ENCODE measurements at regions not wholly inside any gene's neighbourhood (a gene's known extent, or its start where the extent isn't known, plus 50 kb on each side); places are given as distances from the start of the nearest gene placed in this dataset.
"Not testable (repeated sequence)": the region's sequence is repeated elsewhere in the genome, so short reads cannot be mapped to it uniquely, and the experiment has no call there.

GRCh38 chr3:194262925-194263305, 88.2 kb downstream of the CPN2 start:
- peaks cover 0 to 5% of the 10 kb centered on the region in 2 donors for H3K36me3 Mint-ChIP-seq
- no peak for TF ChIP-seq CTCF (IDR thresholded peaks at IDR 0.05)
- H3K27ac ChIP-seq (ENCODE audit: low read depth in 1 of 2, low read length in 2 of 2), result no peak overlapping the region
- H3K79me2 ChIP-seq (ENCODE audit: insufficient read depth, low read length), result no peaks in the 10 kb centered on the region
- peaks cover 0 to 3% of the 10 kb centered on the region in 2 donors for H3K9me3 ChIP-seq (replicated peaks in 1 of 2; ENCODE audit: control insufficient read depth in 1 of 2, insufficient read depth in 1 of 2, low read length in 2 of 2)
- intact Hi-C loops (cut with micrococcal nuclease), result no loop called here
- no peak overlapping the region for H2AFZ ChIP-seq (ENCODE audit: insufficient read depth, low read depth, low read length, poor library complexity, severe bottlenecking)
- no peaks in the 10 kb centered on the region for H4K20me1 ChIP-seq (ENCODE audit: insufficient read depth, low read length)
- 96% methylated on average over 4 of the region's 5 CpGs for WGBS (ENCODE audit: insufficient coverage)
- H3K4me3 ChIP-seq (replicated peaks in 1 of 3; ENCODE audit: low read depth in 2 of 3, low read length in 3 of 3), result no peak overlapping the region
- DNase-seq, result no peak
- peaks cover 8 to 13% of the 10 kb centered on the region in 2 donors for H3K4me1 ChIP-seq (ENCODE audit: control insufficient read depth in 1 of 2, insufficient read depth in 2 of 2, low read length in 2 of 2)
- H3K27me3 ChIP-seq (ENCODE audit: control insufficient read depth in 2 of 2, insufficient read depth in 2 of 2, low read length in 2 of 2), result peaks cover 0 to 2% of the 10 kb centered on the region in 2 donors
- no peak overlapping the region for H3K9ac ChIP-seq (ENCODE audit: insufficient read depth, low read length, poor library complexity, severe bottlenecking)
- H3K9me3 Mint-ChIP-seq, result peaks cover 0 to 7% (median 4%) of the 10 kb centered on the region in 7 donors
- no peak overlapping the region for H3K4me2 ChIP-seq (replicated peaks; ENCODE audit: extremely low read depth, low read length, poor library complexity, severe bottlenecking)
- no peaks in the 10 kb centered on the region for H3K36me3 ChIP-seq (replicated peaks in 1 of 2; ENCODE audit: control insufficient read depth in 1 of 2, insufficient read depth in 2 of 2, low read length in 2 of 2)
- no peak overlapping the region for H3K4me3 Mint-ChIP-seq
- peaks cover 25% of the 10 kb centered on the region for H3K4me1 Mint-ChIP-seq
- no peak overlapping the region for H3K27ac Mint-ChIP-seq
- peaks cover 10 to 21% (median 15%) of the 10 kb centered on the region in 3 donors for H3K27me3 Mint-ChIP-seq (ENCODE audit: low read depth in 3 of 3)

GRCh38 chr3:194264631-194265504, 86.3 kb downstream of the CPN2 start:
- H3K4me3 Mint-ChIP-seq, result peak overlapping the region; percentile 60 to 88
- peaks cover 10 to 27% (median 15%) of the 10 kb centered on the region in 3 donors for H3K27me3 Mint-ChIP-seq (ENCODE audit: low read depth in 3 of 3)
- Histone ChIP-seq H2AFZ (ENCODE audit: insufficient read depth, low read depth, low read length, poor library complexity, severe bottlenecking) (peak overlapping the region; percentile 72), H3K9ac (ENCODE audit: insufficient read depth, low read length, poor library complexity, severe bottlenecking) (peak overlapping the region; percentile 15), H3K4me2 (replicated peaks; ENCODE audit: extremely low read depth, low read length, poor library complexity, severe bottlenecking) (peak overlapping the region; percentile 70), H3K4me3 (replicated peaks in 1 of 3; ENCODE audit: low read depth in 2 of 3, low read length in 3 of 3) (peak overlapping the region in 1 of 3 experiments; percentile 49), H3K4me1 (ENCODE audit: control insufficient read depth in 1 of 2, insufficient read depth in 2 of 2, low read length in 2 of 2) (peaks cover 17 to 24% of the 10 kb centered on the region in 2 donors)
- WGBS (ENCODE audit: insufficient coverage), result 82% methylated on average over 32 of the region's 37 CpGs
- H3K9me3 Mint-ChIP-seq; H3K9me3 ChIP-seq (replicated peaks in 1 of 2; ENCODE audit: control insufficient read depth in 1 of 2, insufficient read depth in 1 of 2, low read length in 2 of 2); H3K36me3 ChIP-seq (replicated peaks in 1 of 2; ENCODE audit: control insufficient read depth in 1 of 2, insufficient read depth in 2 of 2, low read length in 2 of 2); H3K36me3 Mint-ChIP-seq; H4K20me1 ChIP-seq (ENCODE audit: insufficient read depth, low read length); H3K27ac Mint-ChIP-seq; H3K27ac ChIP-seq (ENCODE audit: low read depth in 1 of 2, low read length in 2 of 2); H3K27me3 ChIP-seq (ENCODE audit: control insufficient read depth in 2 of 2, insufficient read depth in 2 of 2, low read length in 2 of 2); DNase-seq; intact Hi-C loops (cut with micrococcal nuclease); H3K79me2 ChIP-seq (ENCODE audit: insufficient read depth, low read length): not testable (repeated sequence)
- H3K4me1 Mint-ChIP-seq, result peaks cover 37% of the 10 kb centered on the region
